NCI-H1105 treated with DMSO at 0.1 percent for 48 hours (cell line): ENCODE measurements at regions not wholly inside any gene's neighbourhood (a gene's known extent, or its start where the extent isn't known, plus 50 kb on each side); places are given as distances from the start of the nearest gene placed in this dataset.

Source experiments
- DNase-seq: peaks from one replicate; lab custom pipeline; 2025; lab: John Stamatoyannopoulos, UW

DNA sequence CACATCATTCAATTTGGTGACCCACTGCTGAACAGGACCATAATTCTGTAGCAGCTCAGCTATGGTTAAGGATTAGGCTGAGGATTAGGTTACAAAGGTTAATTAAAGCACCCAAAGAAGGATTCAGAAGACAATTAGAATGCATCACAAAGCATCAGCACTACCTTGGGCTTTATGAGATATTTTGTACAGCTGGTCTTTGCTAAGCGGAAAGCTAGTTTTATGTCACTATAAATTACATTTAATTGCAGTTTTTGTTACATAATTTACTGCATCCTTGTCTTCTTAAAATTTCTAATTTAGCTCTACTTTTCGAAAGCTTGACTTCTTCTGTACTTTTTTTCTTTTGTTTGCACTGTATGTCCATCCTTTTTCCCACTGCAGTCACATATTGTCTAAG lies 711.5 kb downstream of the RPS29 start:
- DNase-seq, result no peak

DNA sequence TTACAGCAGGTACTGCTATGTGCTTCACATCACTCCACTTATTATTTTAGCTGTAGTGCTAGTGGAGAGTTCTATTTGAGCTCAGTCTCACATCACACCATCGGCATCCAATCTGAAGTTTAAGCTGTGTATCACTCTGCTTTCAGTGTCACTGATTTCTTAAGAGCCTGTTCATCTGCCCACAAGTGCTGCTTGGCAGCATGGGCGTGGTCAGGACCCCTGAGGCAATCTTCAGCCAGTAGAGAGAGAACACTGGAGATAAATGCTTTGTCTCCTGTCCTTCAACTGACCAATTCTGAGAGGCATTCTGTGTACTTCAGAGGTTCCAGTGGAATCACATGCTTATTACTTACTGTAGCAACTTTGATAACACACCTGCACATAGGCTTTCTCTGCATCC lies 728.8 kb downstream of the RPS29 start:
- no peak for DNase-seq

DNA sequence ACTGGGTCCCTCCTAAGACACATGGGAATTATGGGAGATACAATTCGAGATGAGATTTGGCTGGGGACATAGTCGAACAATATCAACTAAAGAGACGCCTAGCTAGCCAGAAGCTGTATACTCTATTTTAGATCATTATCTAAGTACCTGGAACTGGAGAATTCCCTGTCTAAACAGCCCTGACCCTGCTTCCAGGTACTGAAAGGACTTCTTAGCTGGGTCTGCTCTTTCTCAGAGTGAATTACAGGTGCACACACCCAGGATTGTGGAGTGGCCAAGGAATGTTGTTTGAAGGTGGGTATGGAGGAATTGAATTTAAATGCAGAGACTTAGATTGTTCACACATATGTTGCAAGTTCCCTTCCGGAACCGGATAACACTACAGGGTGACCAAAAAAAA lies 733.0 kb downstream of the RPS29 start:
- no peak for DNase-seq

DNA sequence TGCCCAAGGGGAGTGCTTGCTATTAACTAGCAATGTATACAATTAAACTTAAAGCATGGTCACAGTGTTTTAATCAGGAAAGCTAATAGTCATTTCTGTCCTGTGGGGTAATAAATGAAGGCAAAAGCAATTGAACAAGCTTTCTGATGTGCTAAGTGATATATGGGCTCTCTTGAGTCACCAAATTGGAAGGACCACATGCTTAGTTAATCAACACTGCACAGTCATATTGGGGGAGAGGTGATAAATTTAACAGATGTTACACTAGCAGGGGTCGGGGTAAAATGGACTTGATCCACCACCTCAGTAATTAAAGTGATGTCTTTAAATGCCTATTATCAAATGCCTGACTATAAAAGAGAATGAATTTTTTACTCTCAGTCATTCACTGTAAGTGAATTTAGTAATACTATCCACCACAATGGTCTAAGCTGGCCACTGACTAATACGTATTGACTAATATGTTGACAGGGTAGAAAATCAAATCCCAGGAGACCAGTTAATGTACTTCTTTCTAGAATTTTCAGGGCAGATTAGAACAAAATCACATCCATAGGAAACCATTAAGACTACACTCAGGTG lies 736.3 kb downstream of the RPS29 start:
- no peak for DNase-seq

DNA sequence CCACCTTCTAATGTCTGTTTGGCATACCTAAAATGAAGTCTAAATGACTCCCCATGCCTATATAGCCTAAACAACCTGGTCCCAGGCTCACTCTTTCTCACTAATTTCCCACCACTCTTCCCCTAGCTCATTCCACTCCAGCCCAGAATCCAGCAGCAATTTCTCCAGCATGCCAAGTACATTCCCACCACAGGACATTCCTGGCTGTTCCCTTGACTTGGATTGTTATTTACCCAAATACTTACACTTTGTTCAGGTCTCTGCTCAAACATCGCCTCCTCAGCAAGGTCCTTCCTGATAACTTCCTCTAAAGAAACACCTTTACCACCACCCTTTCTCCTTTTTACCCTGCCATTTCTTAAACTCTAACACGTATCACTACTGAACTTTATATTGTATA lies 743.4 kb downstream of the RPS29 start:
- DNase-seq, result no peak

DNA sequence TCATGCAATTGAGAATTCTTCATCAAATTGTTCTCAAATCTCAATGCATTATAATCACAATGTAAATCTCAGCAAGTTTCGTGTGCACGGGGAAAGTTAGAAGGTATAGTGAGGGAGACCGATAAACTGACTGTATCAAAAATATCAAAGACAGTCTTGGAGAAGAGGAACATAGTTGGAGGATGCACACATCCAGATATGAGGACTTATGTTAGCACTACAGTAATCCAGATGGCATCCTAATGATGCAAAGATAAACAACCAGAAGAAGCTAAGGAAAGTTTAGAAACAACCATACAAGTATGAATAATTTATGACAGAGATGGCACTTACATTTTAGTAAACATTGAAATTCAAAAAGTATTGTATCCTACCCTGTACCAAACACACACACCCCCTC lies 760.1 kb downstream of the RPS29 start:
- DNase-seq, result no peak

DNA sequence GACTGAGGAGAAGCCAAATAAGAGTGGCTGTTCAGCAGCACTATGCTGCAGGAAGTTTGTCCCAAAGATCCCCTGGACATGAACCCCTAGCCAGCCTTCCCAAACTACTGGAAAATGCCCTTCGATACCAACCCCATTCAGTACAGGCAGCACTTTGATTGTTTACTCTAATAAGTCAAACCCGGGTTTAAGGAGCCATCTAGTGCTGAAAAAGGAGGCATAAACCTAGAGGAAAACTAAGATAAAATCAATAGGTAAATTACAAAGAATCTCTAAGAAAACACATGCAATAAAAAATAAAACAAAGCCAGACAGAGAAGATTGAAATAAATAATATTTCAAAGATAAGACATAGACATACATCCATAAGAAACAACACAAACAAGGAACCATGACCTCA lies 771.6 kb downstream of the RPS29 start:
- peak; percentile 17 for DNase-seq

DNA sequence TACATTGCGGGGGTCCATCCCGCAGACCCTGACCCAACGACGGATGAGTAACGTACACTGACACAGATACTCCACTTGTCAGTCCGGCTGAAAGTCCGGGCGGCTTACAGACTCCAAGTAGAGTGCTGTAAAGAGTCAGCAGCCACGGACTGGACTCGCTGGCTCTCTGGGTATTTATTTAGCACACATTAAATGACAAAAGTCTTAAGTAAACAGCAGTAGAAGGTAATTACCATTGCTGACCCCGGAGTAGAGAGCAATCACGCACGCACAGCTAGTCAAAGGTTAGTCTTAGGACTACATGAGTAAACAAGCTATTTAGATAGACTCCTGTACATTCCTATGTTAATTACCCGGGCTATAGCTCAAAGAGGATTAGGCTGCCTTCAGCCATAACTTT lies 780.9 kb downstream of the RPS29 start:
- DNase-seq, result no peak

DNA sequence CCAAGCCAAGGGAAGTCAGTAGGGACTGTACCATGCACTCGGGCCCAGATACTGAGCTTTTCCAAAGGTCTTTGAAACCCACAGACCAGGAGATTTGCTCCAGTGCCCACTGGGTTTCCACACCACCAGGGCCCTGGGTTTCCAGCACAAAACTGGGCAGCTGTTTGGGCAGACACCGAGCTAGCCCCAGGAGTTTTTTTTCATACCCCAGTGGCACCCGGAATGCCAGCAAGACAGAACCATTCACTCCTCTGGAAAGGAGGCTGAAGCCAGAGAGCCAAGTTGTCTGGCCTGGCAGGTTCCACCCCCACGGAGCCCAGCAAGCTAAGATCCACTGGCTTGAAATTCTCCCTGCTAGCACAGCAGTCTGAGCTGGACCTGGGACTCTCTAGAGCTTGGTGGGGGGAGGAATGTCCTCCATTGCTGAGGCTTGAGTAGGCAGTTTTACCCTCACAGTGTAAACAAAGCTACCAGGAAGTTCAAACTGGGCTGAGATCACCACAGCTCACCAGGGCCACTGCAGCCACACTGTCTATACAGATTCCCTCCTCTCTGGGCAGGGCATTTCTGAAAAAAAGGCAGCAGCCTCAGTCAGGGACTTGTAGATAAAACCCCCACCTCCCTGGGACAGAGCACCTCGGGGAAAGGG lies 793.7 kb downstream of the RPS29 start:
- no peak for DNase-seq

DNA sequence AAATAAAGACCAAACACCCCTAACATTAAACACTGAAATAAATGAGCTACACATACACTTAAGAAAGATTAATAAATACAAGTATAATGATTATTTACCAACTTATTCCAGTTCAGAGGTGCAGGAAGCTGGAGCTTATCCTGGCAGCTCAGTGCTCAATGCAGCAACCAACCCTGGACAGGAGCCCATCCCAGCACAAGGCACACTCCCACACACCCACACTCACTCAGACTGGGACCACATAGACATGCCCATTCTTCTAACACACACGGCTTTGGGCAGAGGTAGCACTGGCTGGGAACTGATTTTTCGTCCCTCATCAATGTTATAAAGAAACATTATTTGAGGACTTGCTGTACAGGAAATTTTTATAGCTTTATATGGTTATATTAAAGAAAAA lies 797.4 kb downstream of the RPS29 start:
- DNase-seq, result no peak

DNA sequence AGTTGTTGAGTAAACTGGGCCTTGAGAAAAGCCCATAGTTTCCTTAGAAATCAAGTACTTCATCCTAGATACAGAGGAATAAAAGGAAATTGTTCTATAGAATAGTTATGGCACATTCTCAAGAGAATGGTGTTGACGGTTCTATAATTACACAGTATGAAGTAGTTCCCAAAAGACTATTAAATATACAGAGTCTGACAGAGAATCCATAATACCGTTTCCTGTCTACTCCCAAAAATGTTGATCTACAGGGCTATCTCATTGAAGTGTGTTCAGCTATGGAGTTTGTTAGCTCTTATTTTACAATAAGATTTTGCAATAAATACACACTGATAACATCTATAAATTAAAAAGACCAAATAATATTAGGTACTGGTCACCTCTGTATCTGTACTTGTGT lies 799.7 kb downstream of the RPS29 start:
- DNase-seq, result no peak

DNA sequence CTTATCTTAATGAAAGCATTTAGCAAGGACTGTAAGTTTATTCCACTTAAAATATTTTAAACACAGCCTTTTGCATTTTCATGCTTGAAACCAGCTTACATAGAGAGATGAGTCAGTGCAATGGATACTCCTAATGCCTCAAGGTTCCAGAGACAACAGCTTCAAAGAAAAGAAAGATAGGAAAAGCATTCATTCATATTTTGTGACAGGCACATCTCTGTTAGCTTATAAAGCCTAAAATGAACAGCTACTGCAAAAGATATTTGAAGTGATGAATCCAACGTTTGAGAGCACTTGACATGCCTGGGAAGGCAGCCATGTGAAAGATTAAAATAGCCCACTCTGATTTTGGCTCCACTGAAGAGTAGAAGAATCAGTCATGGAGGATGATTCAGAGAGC lies 814.5 kb downstream of the RPS29 start:
- DNase-seq, result peak; percentile 37

DNA sequence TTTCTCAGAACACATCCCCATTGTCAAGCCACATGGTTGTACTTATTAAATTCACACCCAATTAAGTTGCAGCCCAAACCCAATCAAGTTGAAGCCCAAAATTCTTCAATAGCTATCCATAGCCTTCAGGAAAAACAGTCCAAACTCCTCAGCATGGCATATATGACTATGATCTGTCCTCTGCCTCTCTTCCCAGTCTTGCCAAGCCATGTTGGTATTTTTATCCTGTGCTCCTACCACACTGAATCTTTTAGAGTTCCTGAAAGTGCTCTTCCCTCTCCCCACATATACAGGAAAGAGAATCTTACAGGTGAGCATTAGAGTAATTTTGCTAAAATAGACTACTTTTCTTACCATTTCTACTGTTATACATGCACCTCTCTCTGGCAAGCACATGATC lies 834.9 kb downstream of the RPS29 start:
- DNase-seq, result no peak

DNA sequence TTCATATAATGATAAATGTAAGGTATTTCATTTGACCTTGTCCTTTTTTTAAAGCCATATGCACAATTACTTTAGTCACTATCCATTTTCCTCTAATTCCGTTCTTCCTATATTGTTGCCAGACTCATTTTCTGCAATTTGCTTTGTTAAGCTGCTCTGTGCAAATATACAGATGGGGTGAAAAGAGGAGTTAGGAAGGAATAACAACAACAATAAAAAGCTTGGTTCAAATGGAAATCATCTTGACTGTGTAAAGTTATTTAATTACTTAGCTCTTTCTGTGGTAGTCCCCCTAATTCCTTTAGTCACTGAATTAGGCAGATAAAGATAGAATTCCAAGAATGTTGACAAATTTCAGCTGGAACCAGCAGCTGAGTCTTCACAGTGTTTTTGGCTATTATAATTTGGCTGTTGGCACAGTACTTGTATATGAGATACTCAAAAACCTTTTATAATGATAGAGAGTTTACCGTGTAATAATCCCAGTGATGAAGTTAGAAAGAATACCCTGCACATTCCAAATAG lies 838.0 kb downstream of the RPS29 start:
- DNase-seq, result no peak

DNA sequence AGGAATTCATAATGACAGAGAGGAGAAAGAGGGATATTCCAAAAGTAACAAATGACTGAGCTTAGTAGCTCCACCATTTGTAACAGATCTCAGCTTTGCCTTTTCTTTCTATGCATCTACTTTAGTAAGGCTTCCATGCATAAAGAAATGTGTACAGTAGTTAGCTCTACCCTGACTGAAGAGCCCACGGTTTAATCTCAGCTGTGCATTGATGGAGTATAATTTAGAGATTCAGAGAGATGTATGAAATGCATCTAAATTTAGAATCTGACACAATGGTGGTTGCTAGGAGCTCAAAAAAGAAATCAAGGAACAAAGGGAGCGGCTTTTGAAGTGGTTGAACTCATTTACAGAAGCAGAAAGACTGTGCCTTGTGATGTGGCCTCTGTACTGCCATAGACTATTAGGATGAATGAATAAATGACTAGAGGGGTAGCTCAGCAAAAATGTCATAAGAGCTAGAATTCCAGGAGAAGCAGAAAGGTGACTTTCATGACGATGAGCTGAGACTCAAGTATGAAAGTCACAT lies 838.6 kb downstream of the RPS29 start:
- no peak for DNase-seq

DNA sequence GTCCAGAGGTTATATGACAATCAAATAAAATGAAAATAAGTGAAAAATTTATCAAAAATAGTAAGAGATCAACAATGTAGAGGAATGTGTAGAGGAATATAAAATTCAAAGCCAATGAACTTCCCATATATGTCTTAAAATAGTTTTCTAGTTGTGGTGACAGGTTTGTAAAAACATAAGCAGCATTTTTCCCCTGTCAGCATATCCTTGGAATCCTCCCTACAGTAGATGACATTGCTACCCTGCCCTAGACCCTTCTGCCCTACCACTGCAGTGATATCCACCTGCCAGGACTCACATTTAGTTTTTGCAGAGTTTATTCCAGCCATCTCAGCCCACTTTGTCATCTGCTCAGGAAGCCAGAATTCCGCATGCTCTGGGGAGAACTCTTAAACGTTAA lies 842.0 kb downstream of the RPS29 start:
- DNase-seq, result no peak

DNA sequence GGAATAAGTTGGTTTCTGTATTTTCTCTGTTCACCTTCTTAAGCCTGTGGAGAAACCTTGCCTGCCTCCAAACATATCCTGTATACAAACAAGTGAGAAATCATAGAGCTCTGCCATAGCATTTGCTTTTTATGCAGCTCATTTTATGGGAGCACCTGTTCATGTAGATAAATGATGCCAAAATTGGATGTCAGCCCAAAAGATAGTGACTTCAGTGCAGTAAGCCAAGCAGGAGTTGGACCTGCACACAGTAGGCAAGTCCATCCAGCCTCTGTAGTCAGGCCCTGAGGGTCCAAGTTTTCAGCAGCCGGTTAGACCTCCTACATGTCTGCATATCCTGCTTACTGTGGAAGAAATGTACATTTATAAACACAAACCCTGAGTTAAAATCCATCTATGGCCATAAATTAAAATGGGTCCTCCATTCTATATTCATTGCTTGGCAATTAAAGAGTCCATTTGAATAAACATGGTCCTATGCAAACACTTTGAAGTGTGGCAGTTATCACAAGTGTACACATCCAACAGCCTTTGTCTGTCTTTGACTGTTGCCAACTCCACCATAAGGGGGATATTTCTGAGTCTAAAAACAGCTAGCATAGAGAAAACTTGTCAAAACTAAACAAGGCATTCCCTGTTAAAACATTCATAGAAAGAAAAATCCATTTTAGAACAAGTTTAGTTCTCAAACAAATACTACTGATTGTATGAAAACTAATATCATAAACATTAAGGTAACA lies 847.8 kb downstream of the RPS29 start:
- DNase-seq, result peak; percentile 99

DNA sequence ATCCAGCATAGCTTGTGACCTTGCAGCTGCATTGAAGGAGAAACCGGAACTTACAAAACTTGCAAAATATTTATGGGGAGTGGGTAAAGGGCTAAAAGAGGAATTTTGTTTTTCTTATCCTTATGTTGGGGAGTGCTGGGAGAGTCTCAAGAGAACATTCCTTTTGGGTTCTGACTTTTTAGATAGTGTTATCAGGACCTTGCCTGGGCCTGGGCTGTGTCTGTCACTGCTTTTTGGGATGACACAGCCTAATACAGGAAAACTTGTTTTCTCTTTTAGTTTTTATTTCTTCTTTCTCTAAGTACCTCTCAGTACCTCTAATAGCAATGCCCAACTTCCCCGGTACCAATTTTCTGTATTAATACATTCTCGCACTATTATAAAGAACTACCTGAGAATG lies 850.6 kb downstream of the RPS29 start:
- DNase-seq, result no peak

DNA sequence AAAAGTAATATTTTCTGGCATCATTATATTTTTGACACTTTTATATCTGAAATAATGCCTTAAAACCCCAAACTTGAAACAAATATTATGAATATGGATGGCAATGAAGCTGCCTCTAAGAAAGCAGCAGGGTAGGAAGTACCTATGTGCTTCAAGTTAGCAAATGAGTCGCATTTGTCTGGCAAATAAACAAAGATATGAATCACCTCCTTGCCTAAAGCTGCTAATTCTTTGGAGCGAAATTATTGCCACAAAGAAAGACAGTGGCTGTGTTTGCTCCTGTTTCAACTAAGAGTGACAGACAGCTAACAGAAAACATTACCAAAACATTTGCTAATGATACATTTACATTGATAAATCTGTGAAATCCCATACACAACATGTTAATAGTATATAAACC lies 854.9 kb downstream of the RPS29 start:
- no peak for DNase-seq

DNA sequence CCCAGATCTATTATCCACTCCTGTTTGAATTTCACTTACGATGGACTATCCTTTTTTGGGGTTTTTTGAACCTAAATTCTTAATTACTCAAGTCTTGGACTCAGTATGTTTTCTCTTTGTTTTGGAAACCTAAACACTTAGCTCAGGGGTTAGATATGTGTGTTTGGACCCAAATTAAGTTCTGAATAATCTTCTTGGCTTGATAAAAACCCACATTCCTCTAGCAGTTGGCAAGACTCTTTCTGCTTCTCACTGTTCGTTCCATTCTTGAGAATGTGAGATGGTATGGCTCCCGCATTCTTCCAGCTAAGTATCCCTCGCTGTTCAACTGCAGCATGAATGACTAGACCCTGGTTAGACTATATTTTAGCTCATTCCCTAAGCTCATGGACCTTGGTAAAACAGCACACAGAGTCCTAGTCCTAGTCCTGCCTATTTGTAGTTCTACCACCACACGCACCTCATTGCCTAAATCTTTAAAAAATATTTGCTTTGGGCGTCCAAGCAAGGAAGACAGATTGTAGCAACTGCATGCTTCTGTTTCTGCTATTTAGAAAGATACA lies 860.0 kb downstream of the RPS29 start:
- no peak for DNase-seq

DNA sequence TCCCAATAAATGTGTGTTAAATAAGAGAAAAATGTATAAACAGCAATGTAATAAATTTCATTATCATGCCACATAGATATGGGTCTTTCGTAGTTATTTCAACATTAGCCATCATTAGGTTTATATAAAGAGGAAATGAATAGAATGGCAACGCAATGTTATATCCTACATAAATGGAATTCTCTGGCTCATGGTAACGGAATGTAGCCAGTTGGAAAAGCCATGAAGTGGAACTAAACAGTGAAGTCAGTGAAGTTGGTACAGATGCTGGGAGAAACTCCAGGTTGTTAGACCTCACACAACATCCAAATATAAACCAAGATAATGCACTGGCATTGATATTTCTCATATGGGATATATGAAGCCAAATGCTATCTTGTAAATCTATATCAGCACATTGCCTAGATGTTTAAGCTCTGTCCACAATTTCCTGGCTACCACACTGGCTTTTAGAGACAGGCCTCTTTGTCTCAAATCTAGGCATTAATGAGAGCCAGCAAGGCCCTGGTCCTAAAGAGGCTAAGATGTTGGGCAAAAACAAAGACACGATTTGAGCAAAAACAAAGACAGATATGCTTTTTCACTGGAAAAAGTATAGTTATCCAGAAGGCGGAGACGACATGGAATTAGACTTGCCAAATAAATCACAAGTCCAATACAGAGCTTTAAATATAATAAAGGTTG lies 861.0 kb downstream of the RPS29 start:
- DNase-seq, result no peak

DNA sequence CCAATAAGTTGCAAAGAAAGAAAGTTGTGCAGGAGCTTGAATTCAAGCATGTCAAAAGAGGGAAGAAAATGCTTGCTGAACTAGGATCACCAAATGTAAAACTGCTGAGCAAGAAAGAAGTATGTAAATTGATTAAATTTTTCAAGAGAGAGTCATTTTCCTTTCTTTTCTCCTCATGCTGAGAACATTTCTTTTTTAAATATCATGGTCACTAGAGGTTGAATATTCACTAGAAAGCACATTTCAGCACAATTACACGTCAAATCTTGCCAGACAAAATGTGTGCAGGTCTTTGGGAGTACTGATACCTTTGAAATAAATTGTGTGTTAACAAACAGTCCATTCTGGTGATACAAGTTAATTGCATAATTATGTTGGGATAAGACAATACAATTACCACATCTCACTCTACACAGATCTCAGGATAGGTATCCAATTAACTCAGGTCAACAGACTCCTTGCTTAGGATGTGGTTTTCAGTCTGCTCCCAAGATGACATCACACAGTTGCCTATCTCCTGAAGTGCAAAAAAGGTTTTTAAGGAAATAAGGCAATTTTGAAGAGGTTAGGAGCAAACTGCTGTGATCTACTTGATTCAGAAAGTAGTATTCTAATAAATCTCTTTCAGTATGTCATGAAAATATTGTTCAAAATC lies 862.2 kb downstream of the RPS29 start:
- DNase-seq, result no peak
